ENCODE measurements at regions not wholly inside any gene's neighbourhood (a gene's known extent, or its start where the extent isn't known, plus 50 kb on each side); places are given as distances from the start of the nearest gene placed in this dataset.

GRCh38 chr5:54908774-54909525, 76.4 kb downstream of the ESM1 start:
- no peak for TF ChIP-seq CTCF (IDR thresholded peaks at IDR 0.05; ENCODE audit: low read depth, low read length)
- no peak for DNase-seq (ENCODE audit: extremely low read depth, low read depth)

DNA sequence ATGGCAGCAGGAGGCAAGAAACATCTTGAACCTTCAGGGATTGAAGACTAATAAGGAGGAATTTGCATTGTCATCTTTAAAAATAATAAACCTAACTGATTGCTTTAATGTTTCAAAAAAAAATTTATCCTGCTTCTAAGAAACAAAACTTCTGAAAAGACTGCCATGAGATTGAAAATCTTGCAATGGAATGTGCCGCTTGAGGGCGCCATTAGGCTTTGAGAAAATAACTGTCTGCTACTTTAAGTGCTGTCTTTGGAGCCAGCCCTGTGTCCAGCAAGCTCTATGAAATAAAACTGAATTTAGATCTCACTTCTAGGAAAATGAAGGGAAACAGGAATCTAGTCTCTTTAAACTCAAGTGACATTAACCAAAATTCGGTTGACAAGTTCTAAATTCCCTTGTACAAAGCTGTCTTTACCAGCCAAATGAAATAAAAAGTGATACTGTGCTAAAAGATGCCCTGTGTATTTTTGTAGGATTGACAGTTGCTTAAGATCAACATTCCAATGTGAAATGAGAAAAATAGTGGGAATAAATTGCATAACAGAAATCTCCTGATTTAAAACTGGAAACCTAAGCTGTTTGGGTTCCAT, 79.4 kb downstream of the ESM1 start:
- peak; percentile 71 for TF ChIP-seq CTCF (IDR thresholded peaks at IDR 0.05; ENCODE audit: low read depth, low read length)
- DNase-seq (ENCODE audit: extremely low read depth, low read depth), result no peak

DNA sequence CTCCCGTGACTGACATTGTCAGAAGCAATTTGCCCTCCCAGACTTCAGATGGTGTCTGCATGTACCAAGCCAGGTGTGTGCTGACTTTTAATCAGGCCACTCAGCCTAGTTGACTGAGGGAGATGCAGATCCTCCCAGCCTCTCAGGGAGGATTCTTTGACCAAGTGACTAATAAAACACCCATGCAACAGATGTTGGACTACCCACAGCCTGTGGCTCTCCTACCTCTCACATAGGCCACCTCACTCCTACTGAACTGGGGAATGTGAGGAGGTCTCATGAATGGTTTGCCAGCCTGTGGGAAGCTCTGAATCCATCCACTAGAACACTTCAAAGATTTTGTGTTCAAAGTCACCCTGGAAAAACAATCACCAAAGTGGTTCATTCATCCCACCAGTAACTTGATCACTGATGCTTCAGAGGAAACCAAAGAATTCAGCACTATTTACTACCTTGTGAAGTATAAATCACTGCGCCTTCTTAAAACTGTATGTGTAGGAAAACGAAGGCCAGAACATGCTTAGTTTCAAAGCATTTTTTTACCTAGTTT, 80.1 kb downstream of the ESM1 start:
- no peak for DNase-seq (ENCODE audit: extremely low read depth, low read depth)
- TF ChIP-seq CTCF (IDR thresholded peaks at IDR 0.05; ENCODE audit: low read depth, low read length), result no peak

DNA sequence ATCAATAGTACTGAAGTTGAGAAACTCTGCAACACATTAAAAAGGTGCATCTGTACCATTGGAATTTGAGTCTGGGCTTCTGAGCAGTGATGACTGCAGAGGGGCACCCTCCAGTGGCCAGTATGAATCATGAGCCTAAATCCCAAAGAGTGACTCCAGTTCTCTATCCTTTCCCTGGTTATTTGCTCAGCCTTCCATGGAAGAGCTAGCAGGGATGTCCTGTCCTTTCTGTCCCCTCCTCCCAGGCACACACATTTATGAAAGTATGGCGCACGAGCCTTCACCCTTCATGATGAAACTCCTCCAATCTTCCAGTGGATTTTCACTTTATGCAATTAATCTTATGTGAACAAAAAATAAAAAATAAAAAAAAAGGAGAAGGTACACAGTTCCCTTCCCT, 81.0 kb downstream of the ESM1 start:
- peak; percentile 71 for TF ChIP-seq CTCF (IDR thresholded peaks at IDR 0.05; ENCODE audit: low read depth, low read length)
- DNase-seq (ENCODE audit: extremely low read depth, low read depth), result no peak

DNA sequence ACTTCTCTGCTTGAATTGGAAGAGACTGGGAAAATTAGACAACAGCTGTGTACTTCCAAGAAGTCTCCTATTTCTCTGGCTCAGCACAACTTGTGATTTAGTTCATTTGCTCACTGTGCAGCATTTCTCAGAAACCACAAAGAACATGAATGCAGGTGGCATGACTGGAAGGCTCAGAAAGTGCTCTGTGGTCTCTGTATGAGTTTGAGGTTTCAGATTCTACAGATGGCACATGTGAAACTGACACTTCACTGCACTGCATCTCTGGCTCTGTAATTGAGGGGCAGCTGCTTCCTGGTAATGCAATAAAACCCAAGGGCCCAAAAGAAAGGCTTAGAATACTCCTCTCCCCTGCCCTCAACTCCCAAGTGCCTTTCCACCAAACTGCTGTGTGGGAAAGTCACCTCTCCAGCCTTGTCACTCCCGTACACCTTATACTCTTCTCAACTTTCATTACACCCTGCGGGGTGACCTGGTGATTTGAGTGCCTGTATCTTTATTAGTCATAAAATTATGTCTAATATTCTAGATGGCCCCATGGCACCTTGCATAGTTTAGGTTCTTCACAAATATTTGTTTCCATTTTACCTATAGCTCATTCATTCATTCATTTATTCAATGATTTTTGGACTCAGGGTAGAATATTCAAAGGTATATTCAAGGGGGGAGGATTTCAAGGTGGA, 82.5 kb downstream of the ESM1 start:
- TF ChIP-seq CTCF (IDR thresholded peaks at IDR 0.05; ENCODE audit: low read depth, low read length), result no peak
- no peak for DNase-seq (ENCODE audit: extremely low read depth, low read depth)

- TF ChIP-seq CTCF (IDR thresholded peaks at IDR 0.05; ENCODE audit: low read depth, low read length), result no peak
- DNase-seq (ENCODE audit: extremely low read depth, low read depth), result no peak
Observed at GRCh38 chr5:54900984-54901725, 84.2 kb downstream of the ESM1 start.
